ENCODE measurements at regions not wholly inside any gene's neighbourhood (a gene's known extent, or its start where the extent isn't known, plus 50 kb on each side); places are given as distances from the start of the nearest gene placed in this dataset.

- TF ChIP-seq POLR2AphosphoS5 (IDR thresholded peaks at IDR 0.05; ENCODE audit: borderline replicate concordance, low read depth, low read length): no peak
- no peak for TF ChIP-seq EZH2 (IDR thresholded peaks at IDR 0.05)
- no peak for TF ChIP-seq FOXP2 (optimal IDR thresholded peaks at IDR 0.05; ENCODE audit: control extremely low read depth, extremely low read length, insufficient read depth)
Observed at GRCh38 chr4:181776264-181777054, 466.7 kb upstream of the TENM3 start.
